Muscle layer of duodenum (tissue), 2 donors: ENCODE measurements at regions not wholly inside any gene's neighbourhood (a gene's known extent, or its start where the extent isn't known, plus 50 kb on each side); places are given as distances from the start of the nearest gene placed in this dataset.
A peak's percentile ranks its signal among the peaks of the same experiment; 100 is the strongest.

Source experiments
- H3K27ac ChIP-seq: one replicate; pipeline ENCODE4 v1.7.0; 2013; ENCODE audit warnings: mild to moderate bottlenecking, low read length
- H3K27me3 ChIP-seq: one replicate; pipeline ENCODE4 v1.7.0; 2013; ENCODE audit warnings: low read depth, mild to moderate bottlenecking, control low read depth, low read length
- H3K36me3 ChIP-seq, 2 donors: one replicate each; pipeline ENCODE4 v1.7.0; 2013; ENCODE audit warnings: low read length in 2 of 2, control low read depth in 1 of 2, mild to moderate bottlenecking in 1 of 2; ENCODE audit not compliant: insufficient read depth in 2 of 2, control insufficient read depth in 1 of 2
- H3K4me1 ChIP-seq, 2 donors: one replicate each; pipeline ENCODE4 v1.7.0; 2013; ENCODE audit warnings: low read length in 2 of 2, mild to moderate bottlenecking in 2 of 2, control low read depth in 1 of 2, moderate library complexity in 1 of 2; ENCODE audit not compliant: insufficient read depth in 2 of 2, control insufficient read depth in 1 of 2
- H3K4me3 ChIP-seq, 2 donors: one replicate each; pipeline ENCODE4 v1.7.0; 2013; ENCODE audit warnings: low read length in 2 of 2, low read depth in 1 of 2, mild to moderate bottlenecking in 1 of 2
- H3K9me3 ChIP-seq, 2 donors: one replicate each; pipeline ENCODE4 v1.7.0; 2013; ENCODE audit warnings: low read length in 2 of 2, control low read depth in 1 of 2, mild to moderate bottlenecking in 1 of 2; ENCODE audit not compliant: control insufficient read depth in 1 of 2
- donor health status: healthy.

DNA sequence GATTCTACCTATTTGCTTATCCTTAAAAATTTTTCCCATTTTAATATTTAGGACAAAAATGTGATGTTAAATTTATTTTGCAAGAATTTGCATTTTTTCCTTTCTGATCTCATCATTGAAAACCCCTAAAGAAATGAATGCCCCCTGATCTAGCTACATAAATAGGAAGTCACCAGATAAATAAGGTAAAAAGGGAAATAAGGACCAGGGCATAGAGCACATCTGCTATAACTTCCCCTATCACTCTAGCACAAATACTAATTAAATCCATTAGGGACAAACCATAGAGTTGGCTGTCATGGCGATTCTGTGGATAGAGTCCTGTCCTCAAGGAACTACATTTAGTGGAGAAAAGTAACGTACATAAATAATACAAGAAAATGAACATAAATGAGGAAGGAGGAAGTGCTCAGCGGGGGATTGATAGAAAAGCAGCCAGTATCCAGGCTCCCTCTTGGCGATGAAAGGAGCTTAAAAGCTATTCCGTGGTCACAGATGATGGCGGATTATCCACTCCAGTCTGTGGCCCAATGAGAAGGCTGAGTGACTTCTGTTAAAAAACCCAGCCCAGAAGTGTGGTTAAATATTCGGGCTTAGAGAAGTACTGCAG, 76.9 kb upstream of the RPL34 start:
- H3K27ac ChIP-seq: no peak overlapping the region
- H3K9me3 ChIP-seq: peaks cover 0 to 6% of the 10 kb centered on the region in 2 donors
- H3K27me3 ChIP-seq: no peaks in the 10 kb centered on the region
- H3K4me3 ChIP-seq: no peak overlapping the region
- no peaks in the 10 kb centered on the region for H3K4me1 ChIP-seq
- H3K36me3 ChIP-seq: no peaks in the 10 kb centered on the region

GRCh38 chr4:108540536-108540935, 79.8 kb upstream of the RPL34 start:
- no peaks in the 10 kb centered on the region for H3K4me1 ChIP-seq
- no peaks in the 10 kb centered on the region for H3K36me3 ChIP-seq
- no peak overlapping the region for H3K27ac ChIP-seq
- no peaks in the 10 kb centered on the region for H3K9me3 ChIP-seq
- H3K4me3 ChIP-seq: no peak overlapping the region
- no peaks in the 10 kb centered on the region for H3K27me3 ChIP-seq

DNA sequence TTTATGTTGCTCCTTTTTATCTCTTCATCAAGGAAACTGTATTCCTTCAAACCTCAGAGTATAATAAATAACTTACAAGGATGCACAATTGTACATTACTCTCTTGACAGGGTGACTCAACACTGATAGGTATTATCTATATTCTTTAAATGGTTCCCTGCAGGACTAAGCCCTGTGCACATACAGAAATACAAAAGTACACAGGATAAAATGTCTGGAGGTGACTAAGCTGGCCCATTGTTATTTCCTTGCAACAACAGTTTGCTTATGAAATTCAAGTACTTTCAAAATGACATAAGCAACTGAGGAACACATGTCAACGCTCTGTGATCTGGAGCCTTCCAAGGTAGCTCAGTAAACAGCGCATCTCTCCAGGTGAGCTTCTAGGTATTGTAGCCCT, 83.8 kb upstream of the RPL34 start:
- Histone ChIP-seq H3K36me3 (no peaks in the 10 kb centered on the region), H3K9me3 (no peaks in the 10 kb centered on the region), H3K27ac (no peak overlapping the region), H3K4me1 (no peaks in the 10 kb centered on the region), H3K4me3 (no peak overlapping the region), H3K27me3 (no peaks in the 10 kb centered on the region)

DNA sequence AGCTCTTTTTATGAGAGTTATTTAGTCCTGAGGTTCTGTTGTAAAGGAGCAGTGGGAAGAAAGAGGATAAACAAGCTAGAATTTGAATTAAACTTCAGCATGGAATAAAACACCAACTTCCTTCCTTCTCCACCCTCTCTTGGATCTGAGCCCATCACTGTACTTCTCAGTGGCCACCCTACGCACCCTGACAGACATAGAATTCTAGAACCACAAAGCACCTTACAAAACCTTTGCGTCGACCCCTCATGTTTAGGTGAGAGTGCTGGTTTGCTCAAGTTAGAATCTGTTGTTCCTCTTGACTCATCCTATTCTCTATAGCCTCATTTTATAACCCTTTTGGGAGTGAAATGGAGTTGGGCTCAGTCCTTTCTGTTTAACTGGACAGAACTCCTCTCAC, 84.6 kb upstream of the RPL34 start:
- H3K36me3 ChIP-seq: no peaks in the 10 kb centered on the region
- no peaks in the 10 kb centered on the region for H3K9me3 ChIP-seq
- H3K4me3 ChIP-seq: no peak overlapping the region
- H3K27ac ChIP-seq: peak overlapping the region; percentile 16
- H3K4me1 ChIP-seq: no peaks in the 10 kb centered on the region
- H3K27me3 ChIP-seq: no peaks in the 10 kb centered on the region

DNA sequence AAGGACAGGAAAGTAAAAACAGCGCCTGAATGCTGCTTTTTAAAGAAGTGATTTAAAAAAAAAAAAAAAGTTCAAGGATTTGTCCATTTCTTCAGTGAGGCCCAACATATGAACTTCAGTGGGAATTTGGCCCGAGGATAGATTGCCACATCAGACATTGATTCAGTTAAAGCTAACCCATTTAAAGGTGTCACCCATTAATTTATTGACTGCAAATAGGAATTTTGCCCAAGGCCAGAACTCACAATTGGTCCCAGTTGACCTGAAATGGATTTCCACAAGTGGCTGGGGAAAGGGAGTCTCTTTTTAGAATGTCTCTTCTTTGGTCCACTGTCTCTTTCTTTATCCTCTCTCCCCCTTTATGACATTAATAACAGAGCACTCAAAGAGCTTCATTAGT, 86.5 kb upstream of the RPL34 start:
- H3K27me3 ChIP-seq: no peaks in the 10 kb centered on the region
- H3K4me1 ChIP-seq: no peaks in the 10 kb centered on the region
- no peak overlapping the region for H3K27ac ChIP-seq
- H3K4me3 ChIP-seq: no peak overlapping the region
- H3K9me3 ChIP-seq: no peaks in the 10 kb centered on the region
- no peaks in the 10 kb centered on the region for H3K36me3 ChIP-seq

GRCh38 chr4:108533245-108533844, 87.0 kb upstream of the RPL34 start:
- H3K4me1 ChIP-seq: no peaks in the 10 kb centered on the region
- H3K27me3 ChIP-seq: no peaks in the 10 kb centered on the region
- no peak overlapping the region for H3K27ac ChIP-seq
- no peaks in the 10 kb centered on the region for H3K9me3 ChIP-seq
- H3K4me3 ChIP-seq: no peak overlapping the region
- H3K36me3 ChIP-seq: no peaks in the 10 kb centered on the region

GRCh38 chr4:108532738-108533137, 87.6 kb upstream of the RPL34 start:
- Histone ChIP-seq H3K4me1 (no peaks in the 10 kb centered on the region), H3K9me3 (no peaks in the 10 kb centered on the region), H3K4me3 (no peak overlapping the region), H3K36me3 (no peaks in the 10 kb centered on the region), H3K27me3 (no peaks in the 10 kb centered on the region), H3K27ac (no peak overlapping the region)

GRCh38 chr4:108532187-108532586, 88.2 kb upstream of the RPL34 start:
- H3K9me3 ChIP-seq: no peaks in the 10 kb centered on the region
- H3K36me3 ChIP-seq: no peaks in the 10 kb centered on the region
- no peak overlapping the region for H3K4me3 ChIP-seq
- no peaks in the 10 kb centered on the region for H3K4me1 ChIP-seq
- no peaks in the 10 kb centered on the region for H3K27me3 ChIP-seq
- H3K27ac ChIP-seq: no peak overlapping the region

DNA sequence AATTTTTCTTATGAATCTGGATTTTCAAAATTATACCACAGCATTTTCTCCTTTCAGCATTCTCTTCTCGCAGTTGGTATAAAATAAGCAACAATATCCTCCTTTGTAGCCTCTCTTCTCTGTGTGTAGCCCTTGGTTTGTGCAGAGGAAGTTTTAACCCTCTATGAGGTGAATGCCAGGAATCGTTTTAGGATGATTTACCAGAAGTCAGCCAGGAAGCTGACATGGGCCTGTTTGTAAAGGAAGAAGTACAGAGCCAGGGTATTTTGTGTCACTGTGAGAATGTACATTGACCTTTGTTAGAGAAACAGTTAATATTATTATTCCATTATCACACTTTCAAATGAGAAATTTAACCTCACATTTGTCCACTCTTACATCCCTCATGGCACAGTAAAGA, 88.9 kb upstream of the RPL34 start:
- Histone ChIP-seq H3K4me3 (no peak overlapping the region), H3K4me1 (no peaks in the 10 kb centered on the region), H3K36me3 (no peaks in the 10 kb centered on the region), H3K27ac (no peak overlapping the region), H3K9me3 (no peaks in the 10 kb centered on the region), H3K27me3 (no peaks in the 10 kb centered on the region)

- Histone ChIP-seq H3K4me3 (no peak overlapping the region), H3K36me3 (no peaks in the 10 kb centered on the region), H3K9me3 (no peaks in the 10 kb centered on the region), H3K27ac (no peak overlapping the region), H3K27me3 (no peaks in the 10 kb centered on the region), H3K4me1 (no peaks in the 10 kb centered on the region)
Measured at GRCh38 chr4:108529984-108530905, 90.1 kb upstream of the RPL34 start.

DNA sequence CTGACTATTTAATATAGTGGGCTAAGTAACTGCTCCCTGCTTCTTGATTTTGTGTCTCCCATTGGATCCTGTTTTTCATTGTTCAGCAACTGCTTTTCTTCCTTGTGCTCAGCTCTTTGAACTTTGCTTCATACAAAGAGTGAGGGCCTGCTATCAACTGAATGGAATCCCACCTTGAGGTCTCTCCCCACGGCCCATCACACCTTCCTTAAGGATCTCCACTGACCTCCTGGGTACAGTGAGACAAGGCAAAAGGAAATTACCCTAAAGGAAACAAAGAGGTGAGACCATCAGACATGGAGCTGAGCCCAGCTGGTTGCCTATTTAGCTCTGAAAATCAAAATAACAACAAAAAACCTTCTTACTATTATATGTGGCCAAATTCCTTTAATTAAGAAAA, 91.3 kb upstream of the RPL34 start:
- Histone ChIP-seq H3K4me1 (no peaks in the 10 kb centered on the region), H3K36me3 (no peaks in the 10 kb centered on the region), H3K4me3 (no peak overlapping the region), H3K9me3 (no peaks in the 10 kb centered on the region), H3K27me3 (no peaks in the 10 kb centered on the region), H3K27ac (no peak overlapping the region)
